NCI-H2081 treated with DMSO at 0.1 percent for 48 hours (cell line): ENCODE measurements at regions not wholly inside any gene's neighbourhood (a gene's known extent, or its start where the extent isn't known, plus 50 kb on each side); places are given as distances from the start of the nearest gene placed in this dataset.

Experiments used
- DNase-seq: peaks from one replicate; lab custom pipeline; 2025; lab: John Stamatoyannopoulos, UW

- DNase-seq: no peak
These were observed 362.7 kb upstream of the COBL start for GRCh38 chr7:51679358-51679757.

GRCh38 chr7:51666751-51667150 lies 350.1 kb upstream of the COBL start:
- no peak for DNase-seq

DNA sequence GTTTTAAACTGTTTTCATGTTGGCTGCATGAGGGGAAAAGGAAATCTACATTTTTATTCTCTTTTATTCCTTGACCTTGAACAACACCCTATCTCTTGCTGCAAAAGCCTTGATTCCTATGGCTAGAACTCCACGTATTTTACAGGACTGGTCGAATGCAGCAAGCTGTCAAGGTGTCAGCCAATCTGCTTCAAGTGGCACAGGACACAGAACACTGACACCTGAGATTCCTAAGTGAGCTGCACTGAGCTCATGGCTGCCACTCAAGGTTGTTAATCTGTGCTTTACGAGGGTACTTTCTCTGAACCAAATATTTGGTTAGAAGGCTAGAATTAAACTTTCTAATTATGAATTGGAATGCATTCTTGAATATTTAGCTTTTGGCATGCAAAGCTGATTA lies 349.7 kb upstream of the COBL start:
- DNase-seq: no peak

DNA sequence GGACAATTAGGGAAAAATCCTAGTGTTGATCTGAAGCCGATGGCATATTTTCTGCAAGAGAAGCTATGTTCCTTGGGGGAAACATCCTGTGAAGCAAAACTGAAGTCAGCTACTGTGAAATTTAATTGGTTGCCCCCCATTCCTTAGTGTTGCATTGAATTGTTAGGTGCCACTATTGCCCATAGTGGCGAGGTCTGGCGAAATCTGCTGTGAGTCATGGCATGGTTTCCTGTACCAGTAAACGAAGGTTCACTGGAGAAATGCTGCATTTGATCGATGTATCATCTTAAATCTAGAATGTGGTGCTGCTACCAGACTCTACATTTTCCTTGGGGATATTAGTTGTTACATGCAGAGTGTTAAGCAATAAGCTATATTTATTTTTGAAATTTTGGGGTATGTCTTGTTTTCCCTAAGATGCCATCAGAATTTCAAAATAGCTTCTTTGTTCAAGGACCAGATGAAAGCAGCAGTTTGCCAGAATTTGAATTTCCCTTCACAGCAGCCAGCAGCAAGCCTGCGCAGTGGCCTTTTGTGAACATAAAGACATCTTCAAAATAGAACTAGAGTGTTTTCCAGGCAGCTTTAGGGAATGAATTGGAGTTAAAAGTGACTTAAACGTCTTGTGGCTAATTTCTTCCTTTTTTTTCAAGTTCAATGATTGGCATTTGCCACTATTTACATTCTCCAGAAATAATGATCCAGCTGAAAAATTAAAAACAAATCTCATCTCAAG lies 348.6 kb upstream of the COBL start:
- no peak for DNase-seq

DNA sequence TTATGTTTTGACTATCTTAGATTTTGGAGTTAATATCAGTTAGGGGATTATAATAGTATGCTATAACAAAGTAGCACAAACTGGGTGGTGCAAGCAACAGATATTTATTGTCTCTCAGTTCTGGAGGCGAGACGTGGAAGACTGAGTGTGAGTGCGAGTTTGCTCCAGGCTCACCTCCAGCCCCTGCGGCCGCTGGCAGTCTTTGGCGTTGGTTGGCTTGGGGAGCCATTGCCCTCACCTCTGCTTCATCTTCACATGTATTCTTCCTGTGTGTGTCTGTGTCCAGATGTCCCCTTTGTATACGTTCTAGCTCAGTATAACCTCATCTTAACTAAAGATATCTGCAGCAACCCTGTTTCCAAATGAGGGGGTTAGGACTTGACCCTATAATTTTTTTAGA lies 343.9 kb upstream of the COBL start:
- DNase-seq: no peak

DNA sequence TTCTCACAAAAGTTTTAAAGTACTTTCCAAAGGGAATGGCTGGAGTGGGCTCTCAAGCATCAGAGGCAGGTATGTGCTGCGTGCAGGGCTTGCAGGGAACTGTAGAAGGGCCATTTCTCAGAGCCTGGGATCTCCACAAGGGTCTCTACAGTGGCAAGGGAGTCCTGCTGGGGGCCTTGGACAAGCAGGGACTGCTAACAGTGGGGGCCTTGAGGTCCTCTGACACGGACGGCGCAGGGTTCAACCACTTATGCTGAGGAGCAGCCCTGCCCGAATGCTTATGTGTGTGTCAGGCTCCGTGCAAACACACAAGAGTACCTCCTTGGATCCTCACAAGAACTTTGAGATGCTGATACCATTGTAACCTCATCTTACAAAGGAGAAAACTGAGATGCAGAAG lies 342.1 kb upstream of the COBL start:
- no peak for DNase-seq

DNA sequence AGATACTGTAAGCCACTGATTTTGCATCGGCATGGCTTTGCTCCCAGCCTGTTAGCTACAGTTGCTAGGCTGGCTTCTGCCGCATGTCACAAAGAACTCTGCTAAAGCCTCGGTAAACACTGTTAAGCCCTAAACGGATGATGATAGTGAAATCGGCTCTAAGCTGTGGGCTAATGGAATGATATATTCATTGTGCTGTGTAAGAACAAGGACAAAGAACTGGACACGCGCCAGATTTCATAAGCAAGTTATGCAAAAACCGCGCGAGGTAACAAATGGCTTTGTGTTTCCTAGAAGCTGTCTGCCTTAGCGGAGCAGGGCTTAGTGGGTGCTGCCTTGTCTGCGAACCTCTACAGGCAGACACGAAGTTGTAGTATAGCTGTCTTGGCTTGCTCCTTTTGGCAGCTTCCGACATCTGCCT lies 331.3 kb upstream of the COBL start:
- no peak for DNase-seq

DNA sequence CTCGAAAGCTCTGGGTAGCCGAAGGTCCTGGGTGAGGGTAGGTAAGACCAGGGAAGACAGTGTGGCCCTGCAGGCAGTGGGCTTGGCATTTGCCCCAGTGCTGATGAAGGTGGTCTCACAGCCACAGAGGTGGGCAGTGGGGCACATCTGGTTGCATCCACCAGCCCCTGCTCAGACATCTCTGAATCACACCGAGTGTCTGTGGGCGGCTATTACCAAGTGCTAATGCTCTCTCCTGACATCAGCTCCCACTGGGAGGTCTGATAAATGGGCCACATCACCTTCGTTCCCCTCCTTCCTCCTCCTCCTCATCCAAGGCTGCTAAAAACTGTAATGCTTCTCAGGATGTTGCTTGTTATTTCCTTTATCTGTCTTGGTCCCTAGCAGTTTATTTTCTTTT lies 330.9 kb upstream of the COBL start:
- no peak for DNase-seq

DNA sequence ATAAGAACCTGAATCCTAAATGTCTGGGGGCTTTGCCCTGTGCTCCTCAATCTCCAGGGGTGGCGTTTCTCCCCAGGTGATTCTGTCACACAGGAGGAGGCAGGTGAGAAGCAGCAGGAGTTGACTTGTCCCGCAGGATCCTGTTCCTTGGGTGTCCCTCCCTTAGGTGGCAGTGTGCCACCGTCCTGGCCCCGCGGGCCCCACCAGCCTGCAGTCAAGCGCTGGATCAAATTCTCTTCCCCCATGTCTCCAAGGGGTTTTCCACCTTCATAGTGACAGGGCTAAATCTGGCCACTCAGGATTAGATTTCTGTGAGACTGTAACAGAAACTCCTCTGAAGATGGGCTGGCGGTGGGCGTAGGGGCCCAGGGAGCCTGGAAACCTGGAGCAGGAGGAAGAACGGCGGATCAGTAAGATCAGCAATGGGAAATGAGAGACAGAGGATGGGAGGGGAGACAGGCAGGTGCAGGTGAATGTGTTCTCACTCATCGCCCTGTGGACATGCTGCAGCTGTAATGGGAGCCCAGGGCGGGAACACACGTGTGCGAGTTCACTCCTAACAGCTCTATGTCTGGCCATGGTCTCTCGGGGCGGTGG lies 329.2 kb upstream of the COBL start:
- no peak for DNase-seq

DNA sequence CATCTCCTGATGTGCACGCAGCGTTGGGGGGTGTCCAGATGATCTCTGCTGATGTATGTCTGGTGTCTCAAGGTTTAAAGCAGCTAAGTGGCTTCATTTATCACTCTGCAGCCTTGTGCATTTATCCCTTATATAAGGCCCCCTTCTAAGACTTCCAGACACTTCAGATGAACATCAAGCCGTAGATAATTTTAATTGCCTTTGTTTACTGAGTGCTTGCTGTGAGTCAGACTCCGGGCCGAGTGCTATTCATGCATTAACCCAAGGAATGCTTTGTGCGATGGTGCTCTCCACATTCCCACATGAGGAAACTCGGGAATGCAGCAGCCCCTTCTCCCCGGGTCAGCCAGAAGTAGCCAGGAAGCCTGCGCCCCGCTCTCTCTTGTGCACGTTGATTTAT lies 328.6 kb upstream of the COBL start:
- no peak for DNase-seq

DNA sequence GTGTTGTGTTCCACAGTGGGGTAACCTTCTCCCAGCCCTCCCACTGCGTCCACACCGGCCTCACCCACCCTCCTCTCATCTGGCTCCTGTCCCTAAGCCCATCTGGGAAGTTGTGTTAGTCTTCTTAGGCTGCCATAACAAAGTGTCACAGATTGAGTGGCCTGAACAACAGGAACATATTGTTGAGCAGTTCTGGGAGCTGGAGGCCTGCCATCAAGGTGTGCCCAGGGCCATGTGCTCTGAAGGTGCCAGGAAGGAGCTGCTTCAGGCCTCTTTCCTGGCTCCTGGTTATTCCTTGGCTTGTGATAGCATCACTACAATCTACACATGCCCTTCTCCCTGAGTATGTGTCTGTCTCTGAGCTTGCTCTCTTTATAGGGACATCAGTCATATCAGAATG lies 327.6 kb upstream of the COBL start:
- DNase-seq: no peak

DNA sequence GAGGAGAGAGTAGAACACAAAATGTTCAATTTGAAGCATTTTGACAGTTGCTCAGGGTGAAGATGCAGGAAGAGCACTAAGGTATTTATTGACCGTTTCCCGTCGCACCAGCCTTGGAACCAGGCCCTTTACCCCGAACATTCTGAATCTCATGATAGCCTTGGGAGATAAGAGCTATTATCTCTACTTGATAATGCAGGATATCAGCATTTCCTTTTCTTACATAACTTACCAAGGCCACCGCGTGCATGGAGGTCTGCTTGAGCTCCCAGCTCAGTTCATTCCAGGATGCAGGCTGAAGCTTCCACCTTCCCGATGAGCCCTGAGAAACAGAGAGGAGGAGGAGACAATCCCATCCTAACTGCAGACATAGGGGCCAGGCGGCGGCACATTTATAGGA lies 324.2 kb upstream of the COBL start:
- DNase-seq: no peak

- DNase-seq: no peak
These were observed 323.2 kb upstream of the COBL start for GRCh38 chr7:51639661-51640334.

- no peak for DNase-seq
These were observed 319.9 kb upstream of the COBL start for GRCh38 chr7:51636503-51636902.

GRCh38 chr7:51635775-51636174 lies 319.2 kb upstream of the COBL start:
- no peak for DNase-seq

- DNase-seq: no peak
These were observed 317.9 kb upstream of the COBL start for GRCh38 chr7:51634538-51634937.

GRCh38 chr7:51634025-51634424 lies 317.4 kb upstream of the COBL start:
- DNase-seq: no peak

- no peak for DNase-seq
These were observed 317.0 kb upstream of the COBL start for GRCh38 chr7:51633596-51633995.

GRCh38 chr7:51633006-51633405 lies 316.4 kb upstream of the COBL start:
- no peak for DNase-seq

DNA sequence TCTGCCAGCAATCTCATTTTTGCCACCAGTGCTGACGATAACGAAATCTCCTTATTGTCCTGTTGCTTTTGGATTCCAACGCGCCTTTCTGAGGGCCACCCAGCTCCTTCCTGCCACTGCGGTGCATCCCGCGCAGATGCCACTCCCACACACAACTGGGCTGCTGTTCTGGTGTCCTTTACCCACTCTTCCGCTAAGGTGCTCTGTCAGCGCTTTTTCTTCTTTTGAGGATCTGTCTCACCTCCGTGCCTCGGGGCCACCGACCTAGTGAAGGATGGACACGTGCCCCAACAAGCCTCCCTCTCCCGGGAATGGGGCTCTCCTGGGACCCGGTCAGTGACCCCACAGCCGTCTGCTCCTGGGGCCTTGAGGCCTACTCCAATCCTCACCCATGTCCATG lies 314.3 kb upstream of the COBL start:
- no peak for DNase-seq

DNA sequence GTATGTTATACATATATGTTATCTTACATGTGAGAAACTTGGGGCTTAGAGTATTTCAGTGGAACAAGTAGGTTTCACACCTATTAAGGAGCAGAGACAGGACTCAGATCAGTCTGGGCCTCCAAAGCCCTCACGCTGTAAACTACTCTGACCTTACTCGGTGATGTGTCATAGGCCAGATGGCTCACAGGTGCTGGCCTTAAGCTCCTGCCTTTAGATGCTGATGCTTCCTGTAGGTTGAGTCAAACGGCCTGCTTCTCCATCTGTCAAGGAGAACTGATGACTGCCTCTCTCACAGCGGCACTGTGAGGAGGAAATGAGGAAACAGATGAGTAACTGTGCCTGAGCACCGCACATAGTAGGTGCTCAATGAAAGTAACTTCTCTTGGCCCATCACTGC lies 312.6 kb upstream of the COBL start:
- no peak for DNase-seq

DNA sequence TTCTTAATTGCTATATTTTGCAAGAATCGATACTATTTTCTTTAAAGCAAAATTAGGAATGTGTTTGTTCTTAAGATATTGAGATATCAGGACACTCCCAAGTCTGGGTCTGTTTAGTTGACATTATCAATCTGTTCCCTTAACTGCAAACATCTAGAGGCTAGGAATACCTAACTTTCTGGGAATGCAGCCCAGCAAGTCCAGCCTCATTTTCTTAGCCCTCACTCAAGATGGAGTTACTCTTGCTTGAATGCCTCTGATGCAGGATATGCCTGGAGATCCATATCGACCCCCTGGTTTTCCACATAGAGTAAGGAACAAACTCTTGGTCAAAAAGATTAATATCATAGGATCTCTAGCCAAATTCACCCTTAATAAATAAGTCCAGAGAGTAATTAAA lies 305.3 kb upstream of the COBL start:
- DNase-seq: no peak

DNA sequence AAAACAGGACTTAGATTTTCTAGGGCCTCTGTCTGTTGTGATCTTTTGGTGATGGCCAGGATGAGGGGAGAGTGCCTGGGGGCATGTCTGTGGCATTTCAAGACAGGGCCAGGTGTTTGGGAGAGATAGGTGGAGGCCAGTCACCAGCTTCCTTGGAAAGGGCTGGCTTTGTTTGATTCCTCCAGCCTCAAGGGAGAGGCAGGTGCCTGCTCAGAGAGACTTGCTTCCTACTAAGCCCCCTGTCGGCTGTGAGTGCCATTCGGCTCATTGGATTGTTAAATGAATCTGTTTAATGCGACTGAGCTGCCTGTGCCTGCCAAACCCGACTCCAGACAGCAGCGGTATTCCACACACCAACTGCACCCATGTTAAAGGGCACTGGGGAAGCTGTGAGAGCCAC lies 304.1 kb upstream of the COBL start:
- no peak for DNase-seq

- no peak for DNase-seq
These were observed 303.3 kb upstream of the COBL start for GRCh38 chr7:51619880-51620279.
